Caco-2 (cell line): ENCODE measurements at regions not wholly inside any gene's neighbourhood (a gene's known extent, or its start where the extent isn't known, plus 50 kb on each side); places are given as distances from the start of the nearest gene placed in this dataset.

Source experiments
- BruUV-seq: library from RNA; stranded (reverse); fragments of 400-500 nt; replicated peaks from 2 replicates; lab custom pipeline; 2021; lab: Mats Ljungman, UMichigan
- CTCF ChIA-PET: fragments of 300-600 bp; sonication (Branson Sonifier 250); formaldehyde crosslinking; loops from one replicate; lab custom pipeline; 2022; ENCODE audit warnings: antibody characterized with exemption; lab: Charles Lee
- POLR2A ChIA-PET: fragments of 300-600 bp; sonication (Branson Sonifier 250); formaldehyde crosslinking; loops from one replicate; lab custom pipeline; 2022; ENCODE audit warnings: antibody characterized with exemption; lab: Charles Lee
- DNase-seq, 2 experiments: peaks; one replicate each; pipeline versions ENCODE4 v3.0.0 to v3.0.0-alpha.2; 2020 to 2022
- H3K27me3 ChIP-seq: replicated peaks from 2 replicates; pipeline ENCODE4 v1.6.0; 2011; ENCODE audit warnings: low read length; ENCODE audit not compliant: control insufficient read depth, insufficient read depth
- H3K36me3 ChIP-seq: 2 replicates; pipeline ENCODE4 v1.5.1; 2011; ENCODE audit warnings: low read length; ENCODE audit not compliant: control insufficient read depth, insufficient read depth
- H3K4me1 ChIP-seq: fragments of 250-450 bp; sonication (Bioruptor Pico); 2 replicates; pipeline ENCODE4 v1.5.1; 2020; ENCODE audit warnings: mild to moderate bottlenecking
- H3K4me3 ChIP-seq: 2 replicates; pipeline ENCODE4 v1.5.1; 2011; ENCODE audit warnings: low read depth, mild to moderate bottlenecking, control low read depth, low read length
- H3K9me3 ChIP-seq: fragments of 250-450 bp; sonication (Bioruptor Pico); 2 replicates; pipeline ENCODE4 v1.5.1; 2020; ENCODE audit warnings: mild to moderate bottlenecking, moderate library complexity
- H3K27ac Mint-ChIP-seq: one replicate; pipeline ENCODE4 v1.8.0; 2022; ENCODE audit warnings: mixed read lengths; ENCODE audit not compliant: unreplicated experiment
- H3K27me3 Mint-ChIP-seq: one replicate; pipeline ENCODE4 v1.8.0; 2022; ENCODE audit warnings: mixed read lengths; ENCODE audit not compliant: insufficient read depth, unreplicated experiment
- H3K36me3 Mint-ChIP-seq: one replicate; pipeline ENCODE4 v1.8.0; 2022; ENCODE audit warnings: mild to moderate bottlenecking, mixed read lengths; ENCODE audit not compliant: insufficient read depth, unreplicated experiment
- H3K4me1 Mint-ChIP-seq: one replicate; pipeline ENCODE4 v1.8.0; 2022; ENCODE audit warnings: low read depth, mixed read lengths; ENCODE audit not compliant: unreplicated experiment
- H3K4me3 Mint-ChIP-seq: one replicate; pipeline ENCODE4 v1.8.0; 2022; ENCODE audit warnings: mild to moderate bottlenecking, moderate library complexity, mixed read lengths; ENCODE audit not compliant: unreplicated experiment
- H3K9me3 Mint-ChIP-seq: one replicate; pipeline ENCODE4 v1.8.0; 2022; ENCODE audit warnings: mixed read lengths; ENCODE audit not compliant: unreplicated experiment
- CTCF ChIP-seq, 2 experiments: fragments of 200-600 bp in 1 of 2; IDR thresholded peaks; 1 replicate in 1 of 2; 2 replicates in 1 of 2; pipeline versions ENCODE4 v1.5.1 to v1.8.0; 2011 to 2022; ENCODE audit warnings: antibody characterized with exemption in 1 of 2, control low read depth in 1 of 2, inconsistent platforms in 1 of 2, low read depth in 1 of 2, low read length in 1 of 2, mild to moderate bottlenecking in 1 of 2, moderate library complexity in 1 of 2; ENCODE audit not compliant: insufficient read depth in 1 of 2, severe bottlenecking in 1 of 2, unreplicated experiment in 1 of 2
- intact Hi-C: fragments of 100-400 bp; cut with micrococcal nuclease; formaldehyde crosslinking; loops from one replicate; pipeline ENCODE4 v1.10.0; 2022; ENCODE audit not compliant: unreplicated experiment

GRCh38 chr12:13924286-13924685 lies 57.1 kb downstream of the GRIN2B start:
- DNase-seq: no peak
- Mint-ChIP-seq H3K27me3 (no peaks in the 10 kb centered on the region), H3K9me3 (no peaks in the 10 kb centered on the region), H3K36me3 (no peaks in the 10 kb centered on the region), H3K4me1 (peaks cover 29% of the 10 kb centered on the region), H3K27ac (no peak overlapping the region), H3K4me3 (no peak overlapping the region)
- POLR2A ChIA-PET: no interaction called here
- TF ChIP-seq CTCF (IDR thresholded peaks at IDR 0.05; ENCODE audit: insufficient read depth in 1 of 2, low read depth in 1 of 2, low read length in 1 of 2, severe bottlenecking in 1 of 2, unreplicated experiment in 1 of 2): no peak
- intact Hi-C loops: no loop called here
- no peak overlapping the region for H3K4me3 ChIP-seq
- H3K27me3 ChIP-seq: no peaks in the 10 kb centered on the region
- H3K9me3 ChIP-seq: no peaks in the 10 kb centered on the region
- no peaks in the 10 kb centered on the region for H3K36me3 ChIP-seq
- no TSS peak for BruUV-seq
- 0 out of 2 replicates have a peak, but pooled peaks cover 3% of the 10 kb centered on the region for H3K4me1 ChIP-seq
- CTCF ChIA-PET: no interaction called here

DNA sequence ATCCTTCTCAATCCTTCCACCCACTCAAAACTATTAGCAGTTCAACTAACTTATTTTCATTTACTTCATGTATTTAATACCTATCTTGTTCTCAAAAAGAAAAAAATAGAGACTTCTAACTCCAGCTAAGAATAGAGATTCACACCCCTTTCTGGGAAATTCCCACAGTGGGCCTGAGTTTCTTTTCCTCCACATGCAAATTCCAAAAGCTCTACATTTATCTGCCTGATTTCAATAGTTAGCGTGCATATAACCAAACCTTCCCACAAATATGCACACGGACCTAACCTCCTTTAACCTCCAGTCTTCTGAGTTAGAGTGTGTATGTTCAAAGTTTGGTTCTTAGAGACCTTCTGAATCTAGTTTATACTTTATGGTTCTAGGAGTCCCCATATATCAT lies 62.5 kb downstream of the GRIN2B start:
- ChIA-PET POLR2A (no interaction called here), CTCF (interaction anchor here (0.6 kb wide), 1 partner anchor 55 kb away, joined by 3 read pairs; no protein-coding TSS in a partner anchor)
- peaks cover 16% of the 10 kb centered on the region for H3K4me1 ChIP-seq
- Mint-ChIP-seq H3K9me3 (no peaks in the 10 kb centered on the region), H3K27me3 (no peaks in the 10 kb centered on the region), H3K36me3 (no peaks in the 10 kb centered on the region), H3K4me1 (peaks cover 37% of the 10 kb centered on the region), H3K27ac (no peak overlapping the region), H3K4me3 (no peak overlapping the region)
- TF ChIP-seq CTCF (IDR thresholded peaks at IDR 0.05; ENCODE audit: insufficient read depth in 1 of 2, low read depth in 1 of 2, low read length in 1 of 2, severe bottlenecking in 1 of 2, unreplicated experiment in 1 of 2): no peak
- no TSS peak for BruUV-seq
- H3K36me3 ChIP-seq: no peaks in the 10 kb centered on the region
- H3K9me3 ChIP-seq: no peaks in the 10 kb centered on the region
- no peak for DNase-seq
- intact Hi-C loops: no loop called here
- no peaks in the 10 kb centered on the region for H3K27me3 ChIP-seq
- H3K4me3 ChIP-seq: no peak overlapping the region

DNA sequence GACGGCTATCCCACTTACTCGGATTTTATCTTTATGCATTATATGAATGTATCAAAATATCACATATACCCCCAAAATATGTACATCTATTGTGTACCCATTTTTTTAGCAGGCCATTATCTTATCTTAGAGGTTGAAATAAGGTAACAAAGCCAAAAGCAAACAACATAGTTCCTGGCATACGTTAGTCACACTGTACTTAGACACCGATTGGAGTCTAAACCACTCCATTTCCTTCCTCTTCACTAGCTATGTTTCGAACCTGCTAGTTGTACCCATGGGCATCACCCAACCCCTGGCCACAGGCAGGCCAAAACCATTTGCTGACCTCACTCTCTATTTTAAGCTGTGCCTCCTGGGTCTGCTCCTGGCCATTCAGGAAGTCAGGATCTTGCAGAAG lies 66.3 kb downstream of the GRIN2B start:
- Histone ChIP-seq H3K36me3 (no peaks in the 10 kb centered on the region), H3K9me3 (no peaks in the 10 kb centered on the region), H3K4me1 (peaks cover 22% of the 10 kb centered on the region), H3K4me3 (no peak overlapping the region), H3K27me3 (no peaks in the 10 kb centered on the region)
- DNase-seq: no peak
- H3K9me3 Mint-ChIP-seq: no peaks in the 10 kb centered on the region
- no TSS peak for BruUV-seq
- TF ChIP-seq CTCF (IDR thresholded peaks at IDR 0.05; ENCODE audit: insufficient read depth in 1 of 2, low read depth in 1 of 2, low read length in 1 of 2, severe bottlenecking in 1 of 2, unreplicated experiment in 1 of 2): no peak
- ChIA-PET POLR2A (no interaction called here), CTCF (interaction anchor here (0.7 kb wide), 1 partner anchor 64 kb away, joined by 3 read pairs; no protein-coding TSS in a partner anchor)
- peak overlapping the region; percentile 53 for H3K27ac Mint-ChIP-seq
- peaks cover 49% of the 10 kb centered on the region for H3K4me1 Mint-ChIP-seq
- no peak overlapping the region for H3K4me3 Mint-ChIP-seq
- H3K27me3 Mint-ChIP-seq: no peaks in the 10 kb centered on the region
- no peaks in the 10 kb centered on the region for H3K36me3 Mint-ChIP-seq
- intact Hi-C loops: no loop called here
